ENCODE measurements at regions not wholly inside any gene's neighbourhood (a gene's known extent, or its start where the extent isn't known, plus 50 kb on each side); places are given as distances from the start of the nearest gene placed in this dataset.

DNA sequence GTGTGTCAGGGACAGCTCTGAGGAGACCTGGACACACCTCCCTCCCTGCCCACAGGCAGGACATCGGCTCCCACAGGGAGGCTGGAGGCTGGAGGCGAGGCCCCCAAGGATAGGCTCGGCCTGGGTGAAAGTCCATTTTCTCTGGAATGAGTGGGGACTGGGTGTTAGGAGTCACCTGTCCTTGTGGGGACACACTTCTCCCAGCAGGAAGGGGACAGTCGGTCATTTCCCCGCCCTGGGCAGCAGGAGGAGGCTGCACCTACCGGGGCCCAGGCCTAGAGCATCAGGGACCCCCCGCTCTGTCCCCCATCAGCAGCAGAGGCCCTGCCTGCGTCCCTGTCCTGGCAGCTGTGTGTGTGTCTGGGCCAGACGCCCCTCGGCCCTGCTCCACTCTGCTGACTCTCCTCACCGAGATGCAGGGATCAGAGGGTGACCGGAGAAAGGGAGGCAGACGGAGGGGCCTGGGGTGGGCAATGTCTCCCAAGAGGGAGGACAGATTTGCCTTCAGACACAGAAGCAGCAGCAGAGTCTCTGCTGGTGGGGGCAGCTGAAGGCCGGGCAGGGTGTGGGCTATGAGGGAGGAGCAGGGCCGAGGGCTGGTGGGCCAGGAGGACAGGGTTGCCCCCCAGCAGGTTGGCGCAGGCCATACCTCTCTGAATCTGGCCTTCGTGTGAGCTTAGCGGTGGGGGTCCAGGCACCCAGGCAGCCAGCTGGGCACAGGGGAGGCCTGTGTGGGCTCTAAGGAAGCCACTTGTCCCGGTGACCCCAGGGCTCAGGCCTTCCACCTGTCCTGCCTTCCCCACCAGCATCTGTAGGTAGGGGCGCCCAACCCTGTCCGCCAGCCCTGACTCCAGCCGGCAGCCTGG lies 125.7 kb upstream of the NKX1-1 start:
- TF ChIP-seq, protein P1, sequence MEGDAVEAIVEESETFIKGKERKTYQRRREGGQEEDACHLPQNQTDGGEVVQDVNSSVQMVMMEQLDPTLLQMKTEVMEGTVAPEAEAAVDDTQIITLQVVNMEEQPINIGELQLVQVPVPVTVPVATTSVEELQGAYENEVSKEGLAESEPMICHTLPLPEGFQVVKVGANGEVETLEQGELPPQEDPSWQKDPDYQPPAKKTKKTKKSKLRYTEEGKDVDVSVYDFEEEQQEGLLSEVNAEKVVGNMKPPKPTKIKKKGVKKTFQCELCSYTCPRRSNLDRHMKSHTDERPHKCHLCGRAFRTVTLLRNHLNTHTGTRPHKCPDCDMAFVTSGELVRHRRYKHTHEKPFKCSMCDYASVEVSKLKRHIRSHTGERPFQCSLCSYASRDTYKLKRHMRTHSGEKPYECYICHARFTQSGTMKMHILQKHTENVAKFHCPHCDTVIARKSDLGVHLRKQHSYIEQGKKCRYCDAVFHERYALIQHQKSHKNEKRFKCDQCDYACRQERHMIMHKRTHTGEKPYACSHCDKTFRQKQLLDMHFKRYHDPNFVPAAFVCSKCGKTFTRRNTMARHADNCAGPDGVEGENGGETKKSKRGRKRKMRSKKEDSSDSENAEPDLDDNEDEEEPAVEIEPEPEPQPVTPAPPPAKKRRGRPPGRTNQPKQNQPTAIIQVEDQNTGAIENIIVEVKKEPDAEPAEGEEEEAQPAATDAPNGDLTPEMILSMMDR (conservative IDR thresholded peaks at IDR 0.05) = no peak
- TF ChIP-seq ZFX (IDR thresholded peaks at IDR 0.05) = no peak

All from C4-2B (cell line).